Calu3 (cell line): ENCODE measurements at regions not wholly inside any gene's neighbourhood (a gene's known extent, or its start where the extent isn't known, plus 50 kb on each side); places are given as distances from the start of the nearest gene placed in this dataset.
A peak's percentile ranks its signal among the peaks of the same experiment; 100 is the strongest.
"Not testable (repeated sequence)": the region's sequence is repeated elsewhere in the genome, so short reads cannot be mapped to it uniquely, and the experiment has no call there.

Source experiments
- BruUV-seq: library from RNA; stranded (reverse); fragments of 400-500 nt; replicated peaks from 2 replicates; lab custom pipeline; 2021; lab: Mats Ljungman, UMichigan
- CTCF ChIA-PET: fragments of 300-600 bp; sonication (Branson Sonifier 250); formaldehyde crosslinking; loops from one replicate; lab custom pipeline; 2022; ENCODE audit warnings: antibody characterized with exemption; lab: Charles Lee
- DNase-seq: peaks from one replicate; pipeline ENCODE4 v3.0.0; 2022
- H3K27ac Mint-ChIP-seq: one replicate; pipeline ENCODE4 v1.8.0; 2022; ENCODE audit warnings: mixed read lengths; ENCODE audit not compliant: unreplicated experiment
- H3K27me3 Mint-ChIP-seq: one replicate; pipeline ENCODE4 v1.8.0; 2022; ENCODE audit warnings: mixed read lengths; ENCODE audit not compliant: unreplicated experiment
- H3K36me3 Mint-ChIP-seq: one replicate; pipeline ENCODE4 v1.8.0; 2022; ENCODE audit warnings: mild to moderate bottlenecking, moderate library complexity, mixed read lengths; ENCODE audit not compliant: insufficient read depth, unreplicated experiment
- H3K4me1 Mint-ChIP-seq: one replicate; pipeline ENCODE4 v1.8.0; 2022; ENCODE audit warnings: mild to moderate bottlenecking, low read depth, mixed read lengths; ENCODE audit not compliant: unreplicated experiment
- H3K4me3 Mint-ChIP-seq: one replicate; pipeline ENCODE4 v1.8.0; 2022; ENCODE audit warnings: mild to moderate bottlenecking, low read depth, moderate library complexity, mixed read lengths; ENCODE audit not compliant: unreplicated experiment
- H3K9me3 Mint-ChIP-seq: one replicate; pipeline ENCODE4 v1.8.0; 2022; ENCODE audit warnings: low read depth, mixed read lengths; ENCODE audit not compliant: unreplicated experiment
- intact Hi-C: fragments of 100-400 bp; cut with micrococcal nuclease; formaldehyde crosslinking; loops from one replicate; pipeline ENCODE4 v1.10.0; 2022; ENCODE audit not compliant: unreplicated experiment
- TF ChIP-seq, protein P1 (sequence below): fragments of 200-600 bp; IDR thresholded peaks from one replicate; pipeline ENCODE4 v1.8.0; 2022; ENCODE audit warnings: antibody characterized with exemption; ENCODE audit not compliant: unreplicated experiment

DNA sequence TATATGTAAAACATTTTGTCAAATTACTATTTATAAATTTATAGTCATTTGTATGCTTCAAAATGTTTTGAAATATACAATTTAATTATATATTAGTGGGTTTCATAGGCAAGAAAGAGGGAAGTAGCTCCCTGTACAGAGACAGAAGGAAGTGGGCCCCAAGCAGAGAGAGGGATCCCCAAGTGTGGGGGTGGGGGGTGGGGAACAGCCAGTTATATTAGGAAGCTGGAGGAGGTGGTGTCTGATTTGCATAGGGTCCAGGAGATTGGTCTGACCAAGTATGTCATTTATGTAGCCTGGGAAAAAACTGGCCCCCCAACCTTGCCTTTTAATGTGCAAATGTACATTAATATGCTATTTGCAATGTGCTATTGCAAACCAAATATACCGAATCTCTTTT lies 76.5 kb upstream of the ZSWIM2 start:
- no TSS peak for BruUV-seq
- intact Hi-C loops: no loop called here
- no peaks in the 10 kb centered on the region for H3K27me3 Mint-ChIP-seq
- no peaks in the 10 kb centered on the region for H3K4me1 Mint-ChIP-seq
- no peak overlapping the region for H3K27ac Mint-ChIP-seq
- H3K9me3 Mint-ChIP-seq: no peaks in the 10 kb centered on the region
- CTCF ChIA-PET: interaction anchor here (0.6 kb wide), 1 partner anchor 523 kb away, joined by 4 read pairs; the partner anchor contains the start of gene CALCRL
- TF ChIP-seq, protein P1, sequence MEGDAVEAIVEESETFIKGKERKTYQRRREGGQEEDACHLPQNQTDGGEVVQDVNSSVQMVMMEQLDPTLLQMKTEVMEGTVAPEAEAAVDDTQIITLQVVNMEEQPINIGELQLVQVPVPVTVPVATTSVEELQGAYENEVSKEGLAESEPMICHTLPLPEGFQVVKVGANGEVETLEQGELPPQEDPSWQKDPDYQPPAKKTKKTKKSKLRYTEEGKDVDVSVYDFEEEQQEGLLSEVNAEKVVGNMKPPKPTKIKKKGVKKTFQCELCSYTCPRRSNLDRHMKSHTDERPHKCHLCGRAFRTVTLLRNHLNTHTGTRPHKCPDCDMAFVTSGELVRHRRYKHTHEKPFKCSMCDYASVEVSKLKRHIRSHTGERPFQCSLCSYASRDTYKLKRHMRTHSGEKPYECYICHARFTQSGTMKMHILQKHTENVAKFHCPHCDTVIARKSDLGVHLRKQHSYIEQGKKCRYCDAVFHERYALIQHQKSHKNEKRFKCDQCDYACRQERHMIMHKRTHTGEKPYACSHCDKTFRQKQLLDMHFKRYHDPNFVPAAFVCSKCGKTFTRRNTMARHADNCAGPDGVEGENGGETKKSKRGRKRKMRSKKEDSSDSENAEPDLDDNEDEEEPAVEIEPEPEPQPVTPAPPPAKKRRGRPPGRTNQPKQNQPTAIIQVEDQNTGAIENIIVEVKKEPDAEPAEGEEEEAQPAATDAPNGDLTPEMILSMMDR: no peak
- DNase-seq: no peak
- H3K36me3 Mint-ChIP-seq: no peaks in the 10 kb centered on the region
- no peak overlapping the region for H3K4me3 Mint-ChIP-seq

DNA sequence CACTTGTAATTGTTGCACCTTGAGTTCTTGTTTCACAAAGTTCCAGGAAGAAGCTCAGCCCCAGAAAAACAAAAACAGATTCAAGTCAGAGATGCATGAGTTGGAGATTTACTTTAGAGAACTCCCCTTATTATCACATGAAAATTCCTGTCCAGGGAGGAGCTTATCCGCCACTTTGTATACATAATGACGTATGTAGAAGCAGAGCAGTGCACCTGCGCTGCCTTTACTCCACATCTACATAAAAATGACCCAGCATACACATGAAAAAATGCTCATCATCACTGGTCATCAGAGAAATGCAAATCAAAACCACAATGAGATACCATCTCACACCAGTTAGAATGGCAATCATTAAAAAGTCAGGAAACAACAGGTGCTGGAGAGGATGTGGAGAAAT lies 73.3 kb upstream of the ZSWIM2 start:
- H3K4me3 Mint-ChIP-seq, DNase-seq, BruUV-seq, H3K9me3 Mint-ChIP-seq, intact Hi-C loops, H3K27ac Mint-ChIP-seq, CTCF ChIA-PET, H3K36me3 Mint-ChIP-seq, H3K27me3 Mint-ChIP-seq: not testable (repeated sequence)
- H3K4me1 Mint-ChIP-seq: peaks cover 22% of the 10 kb centered on the region

DNA sequence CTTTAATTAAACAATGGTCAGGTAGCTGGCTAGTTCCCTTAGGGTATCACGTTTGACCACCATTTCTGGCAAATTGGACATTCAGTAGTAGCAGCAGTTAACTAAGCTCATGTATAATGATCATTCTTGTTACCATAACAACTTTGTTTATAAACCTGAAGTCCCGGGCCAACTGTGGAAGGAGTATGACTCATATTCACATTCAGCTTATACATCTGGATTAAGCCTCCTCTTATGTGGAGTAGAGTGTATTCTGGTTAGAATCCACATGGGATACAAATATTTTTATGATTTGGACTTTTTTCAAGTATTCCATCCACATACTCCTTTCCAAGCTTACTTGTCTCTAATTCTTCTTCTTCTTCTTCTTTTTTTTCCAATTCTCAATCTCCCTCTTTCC lies 70.3 kb upstream of the ZSWIM2 start:
- no TSS peak for BruUV-seq
- CTCF ChIA-PET: no interaction called here

DNA sequence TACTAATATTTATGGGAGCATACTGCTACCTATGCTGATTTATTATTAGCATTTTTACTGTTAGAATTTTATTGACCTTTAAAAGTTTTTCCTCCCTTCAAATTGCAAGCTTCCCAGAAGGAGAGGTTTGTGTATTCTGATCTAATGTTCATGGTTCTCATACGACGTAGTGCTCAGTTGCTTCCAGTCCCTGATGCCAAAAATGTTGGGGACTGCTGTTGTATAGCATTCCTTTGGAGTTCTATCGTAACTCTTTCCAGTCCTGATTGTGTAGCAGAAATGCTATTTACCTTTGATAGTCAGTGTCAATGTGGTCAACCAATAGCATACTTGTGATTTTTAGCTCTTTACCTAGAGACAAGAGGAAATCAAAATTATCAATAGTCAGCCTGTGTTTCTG lies 69.5 kb upstream of the ZSWIM2 start:
- no TSS peak for BruUV-seq
- no peak for DNase-seq
- Mint-ChIP-seq H3K9me3 (no peaks in the 10 kb centered on the region), H3K27me3 (no peaks in the 10 kb centered on the region), H3K4me1 (peaks cover 24% of the 10 kb centered on the region), H3K4me3 (no peak overlapping the region), H3K27ac (no peak overlapping the region), H3K36me3 (no peaks in the 10 kb centered on the region)
- TF ChIP-seq, protein P1: no peak
- intact Hi-C loops: no loop called here
- CTCF ChIA-PET: no interaction called here

More for the DNA sequence above, 70.3 kb upstream of the ZSWIM2 start:
- peaks cover 24% of the 10 kb centered on the region for H3K4me1 Mint-ChIP-seq
- peak; percentile 17 for DNase-seq
- no peak overlapping the region for H3K4me3 Mint-ChIP-seq
- no peak overlapping the region for H3K27ac Mint-ChIP-seq
- TF ChIP-seq, protein P1: no peak
- intact Hi-C loops: no loop called here
- no peaks in the 10 kb centered on the region for H3K36me3 Mint-ChIP-seq
- H3K9me3 Mint-ChIP-seq: no peaks in the 10 kb centered on the region
- H3K27me3 Mint-ChIP-seq: no peaks in the 10 kb centered on the region

DNA sequence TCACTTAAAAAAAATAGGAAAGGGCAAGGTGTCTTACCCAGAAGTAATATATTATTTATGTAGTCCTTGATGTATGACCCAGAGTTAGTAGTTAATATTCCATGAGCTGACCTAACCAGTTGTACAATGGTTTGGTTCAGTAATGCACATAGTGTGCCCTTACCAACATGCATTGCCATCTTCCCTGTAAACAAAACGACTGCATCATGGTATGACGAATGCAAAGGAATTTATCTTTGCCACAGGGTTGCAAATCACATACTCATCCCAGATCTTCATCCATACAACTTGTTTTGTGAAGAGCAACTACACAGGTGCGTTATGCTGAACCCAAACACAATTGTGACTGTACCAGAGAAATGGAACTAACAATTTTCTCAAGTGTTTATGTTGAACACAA lies 68.9 kb upstream of the ZSWIM2 start:
- CTCF ChIA-PET: no interaction called here
- H3K27ac Mint-ChIP-seq: no peak overlapping the region
- H3K9me3 Mint-ChIP-seq: no peaks in the 10 kb centered on the region
- H3K4me1 Mint-ChIP-seq: peaks cover 24% of the 10 kb centered on the region
- BruUV-seq: no TSS peak
- no peak for DNase-seq
- no peaks in the 10 kb centered on the region for H3K36me3 Mint-ChIP-seq
- TF ChIP-seq, protein P1: no peak
- no peaks in the 10 kb centered on the region for H3K27me3 Mint-ChIP-seq
- intact Hi-C loops: no loop called here
- no peak overlapping the region for H3K4me3 Mint-ChIP-seq
